ENCODE measurements at regions not wholly inside any gene's neighbourhood (a gene's known extent, or its start where the extent isn't known, plus 50 kb on each side); places are given as distances from the start of the nearest gene placed in this dataset.
"Not testable (repeated sequence)": the region's sequence is repeated elsewhere in the genome, so short reads cannot be mapped to it uniquely, and the experiment has no call there.

DNA sequence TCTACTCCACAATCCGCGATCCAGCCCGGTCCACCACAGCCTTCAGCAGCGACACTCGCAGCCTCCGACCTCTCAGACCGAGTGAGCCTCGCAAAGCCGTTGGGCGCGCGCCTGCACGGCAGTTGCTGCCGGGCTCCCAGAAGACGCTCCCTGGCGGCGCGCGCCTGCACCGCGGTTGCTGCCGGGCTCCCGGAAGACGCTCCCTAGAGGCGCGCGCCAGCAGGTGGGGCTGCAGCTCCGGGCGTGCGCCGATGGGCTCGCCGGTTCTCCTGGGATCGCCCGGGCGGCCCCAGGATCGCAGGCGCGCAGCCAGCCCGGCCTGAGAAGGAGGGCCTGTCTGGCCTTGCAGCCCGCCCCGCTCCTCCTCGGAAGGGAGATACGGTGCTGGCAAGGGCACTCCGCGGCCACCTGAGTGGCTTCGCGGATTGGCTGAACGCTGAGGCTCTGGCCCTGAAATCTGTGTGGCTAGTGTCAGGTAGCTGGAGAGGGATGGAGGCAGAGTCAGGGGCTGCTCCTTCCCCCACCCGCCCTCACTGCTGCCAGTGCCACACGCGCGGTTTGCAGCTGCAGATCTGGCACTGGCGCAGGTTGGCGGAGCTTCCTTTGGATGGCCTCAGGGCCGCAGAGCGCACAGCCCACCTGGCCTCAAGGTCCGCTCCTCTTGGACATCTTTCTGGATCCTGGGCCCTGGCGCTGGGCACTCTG lies 416.2 kb downstream of the FOXD4L4 start:
- TF ChIP-seq, protein P1, sequence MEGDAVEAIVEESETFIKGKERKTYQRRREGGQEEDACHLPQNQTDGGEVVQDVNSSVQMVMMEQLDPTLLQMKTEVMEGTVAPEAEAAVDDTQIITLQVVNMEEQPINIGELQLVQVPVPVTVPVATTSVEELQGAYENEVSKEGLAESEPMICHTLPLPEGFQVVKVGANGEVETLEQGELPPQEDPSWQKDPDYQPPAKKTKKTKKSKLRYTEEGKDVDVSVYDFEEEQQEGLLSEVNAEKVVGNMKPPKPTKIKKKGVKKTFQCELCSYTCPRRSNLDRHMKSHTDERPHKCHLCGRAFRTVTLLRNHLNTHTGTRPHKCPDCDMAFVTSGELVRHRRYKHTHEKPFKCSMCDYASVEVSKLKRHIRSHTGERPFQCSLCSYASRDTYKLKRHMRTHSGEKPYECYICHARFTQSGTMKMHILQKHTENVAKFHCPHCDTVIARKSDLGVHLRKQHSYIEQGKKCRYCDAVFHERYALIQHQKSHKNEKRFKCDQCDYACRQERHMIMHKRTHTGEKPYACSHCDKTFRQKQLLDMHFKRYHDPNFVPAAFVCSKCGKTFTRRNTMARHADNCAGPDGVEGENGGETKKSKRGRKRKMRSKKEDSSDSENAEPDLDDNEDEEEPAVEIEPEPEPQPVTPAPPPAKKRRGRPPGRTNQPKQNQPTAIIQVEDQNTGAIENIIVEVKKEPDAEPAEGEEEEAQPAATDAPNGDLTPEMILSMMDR (conservative IDR thresholded peaks at IDR 0.05; ENCODE audit: low read depth in 2 of 2), result peak; percentile 10 to 63; a peak in 2 of 4 replicates
- TF ChIP-seq JUNB (IDR thresholded peaks at IDR 0.05; ENCODE audit: unreplicated experiment); POLR2AphosphoS5 (IDR thresholded peaks at IDR 0.05; ENCODE audit: low read depth); EZH2 (IDR thresholded peaks at IDR 0.05; ENCODE audit: low read depth, unreplicated experiment); CREB1 (CRISPR knock-in tag; IDR thresholded peaks at IDR 0.05; ENCODE audit: low read depth); EZH2phosphoT487 (IDR thresholded peaks at IDR 0.05; ENCODE audit: unreplicated experiment); ZNF114 (CRISPR knock-in tag; IDR thresholded peaks at IDR 0.05); STAT1 (IDR thresholded peaks at IDR 0.05; ENCODE audit: unreplicated experiment); NANOG (IDR thresholded peaks at IDR 0.05; ENCODE audit: borderline replicate concordance); ZNF331 (CRISPR knock-in tag; IDR thresholded peaks at IDR 0.05; ENCODE audit: low read depth): not testable (repeated sequence)
- TF ChIP-seq, protein P2, sequence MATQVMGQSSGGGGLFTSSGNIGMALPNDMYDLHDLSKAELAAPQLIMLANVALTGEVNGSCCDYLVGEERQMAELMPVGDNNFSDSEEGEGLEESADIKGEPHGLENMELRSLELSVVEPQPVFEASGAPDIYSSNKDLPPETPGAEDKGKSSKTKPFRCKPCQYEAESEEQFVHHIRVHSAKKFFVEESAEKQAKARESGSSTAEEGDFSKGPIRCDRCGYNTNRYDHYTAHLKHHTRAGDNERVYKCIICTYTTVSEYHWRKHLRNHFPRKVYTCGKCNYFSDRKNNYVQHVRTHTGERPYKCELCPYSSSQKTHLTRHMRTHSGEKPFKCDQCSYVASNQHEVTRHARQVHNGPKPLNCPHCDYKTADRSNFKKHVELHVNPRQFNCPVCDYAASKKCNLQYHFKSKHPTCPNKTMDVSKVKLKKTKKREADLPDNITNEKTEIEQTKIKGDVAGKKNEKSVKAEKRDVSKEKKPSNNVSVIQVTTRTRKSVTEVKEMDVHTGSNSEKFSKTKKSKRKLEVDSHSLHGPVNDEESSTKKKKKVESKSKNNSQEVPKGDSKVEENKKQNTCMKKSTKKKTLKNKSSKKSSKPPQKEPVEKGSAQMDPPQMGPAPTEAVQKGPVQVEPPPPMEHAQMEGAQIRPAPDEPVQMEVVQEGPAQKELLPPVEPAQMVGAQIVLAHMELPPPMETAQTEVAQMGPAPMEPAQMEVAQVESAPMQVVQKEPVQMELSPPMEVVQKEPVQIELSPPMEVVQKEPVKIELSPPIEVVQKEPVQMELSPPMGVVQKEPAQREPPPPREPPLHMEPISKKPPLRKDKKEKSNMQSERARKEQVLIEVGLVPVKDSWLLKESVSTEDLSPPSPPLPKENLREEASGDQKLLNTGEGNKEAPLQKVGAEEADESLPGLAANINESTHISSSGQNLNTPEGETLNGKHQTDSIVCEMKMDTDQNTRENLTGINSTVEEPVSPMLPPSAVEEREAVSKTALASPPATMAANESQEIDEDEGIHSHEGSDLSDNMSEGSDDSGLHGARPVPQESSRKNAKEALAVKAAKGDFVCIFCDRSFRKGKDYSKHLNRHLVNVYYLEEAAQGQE (IDR thresholded peaks at IDR 0.05; ENCODE audit: unreplicated experiment), result not testable (repeated sequence)
- TF ChIP-seq, protein P3, sequence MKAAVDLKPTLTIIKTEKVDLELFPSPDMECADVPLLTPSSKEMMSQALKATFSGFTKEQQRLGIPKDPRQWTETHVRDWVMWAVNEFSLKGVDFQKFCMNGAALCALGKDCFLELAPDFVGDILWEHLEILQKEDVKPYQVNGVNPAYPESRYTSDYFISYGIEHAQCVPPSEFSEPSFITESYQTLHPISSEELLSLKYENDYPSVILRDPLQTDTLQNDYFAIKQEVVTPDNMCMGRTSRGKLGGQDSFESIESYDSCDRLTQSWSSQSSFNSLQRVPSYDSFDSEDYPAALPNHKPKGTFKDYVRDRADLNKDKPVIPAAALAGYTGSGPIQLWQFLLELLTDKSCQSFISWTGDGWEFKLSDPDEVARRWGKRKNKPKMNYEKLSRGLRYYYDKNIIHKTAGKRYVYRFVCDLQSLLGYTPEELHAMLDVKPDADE (IDR thresholded peaks at IDR 0.05), result not testable (repeated sequence)
- TF ChIP-seq, protein P4, sequence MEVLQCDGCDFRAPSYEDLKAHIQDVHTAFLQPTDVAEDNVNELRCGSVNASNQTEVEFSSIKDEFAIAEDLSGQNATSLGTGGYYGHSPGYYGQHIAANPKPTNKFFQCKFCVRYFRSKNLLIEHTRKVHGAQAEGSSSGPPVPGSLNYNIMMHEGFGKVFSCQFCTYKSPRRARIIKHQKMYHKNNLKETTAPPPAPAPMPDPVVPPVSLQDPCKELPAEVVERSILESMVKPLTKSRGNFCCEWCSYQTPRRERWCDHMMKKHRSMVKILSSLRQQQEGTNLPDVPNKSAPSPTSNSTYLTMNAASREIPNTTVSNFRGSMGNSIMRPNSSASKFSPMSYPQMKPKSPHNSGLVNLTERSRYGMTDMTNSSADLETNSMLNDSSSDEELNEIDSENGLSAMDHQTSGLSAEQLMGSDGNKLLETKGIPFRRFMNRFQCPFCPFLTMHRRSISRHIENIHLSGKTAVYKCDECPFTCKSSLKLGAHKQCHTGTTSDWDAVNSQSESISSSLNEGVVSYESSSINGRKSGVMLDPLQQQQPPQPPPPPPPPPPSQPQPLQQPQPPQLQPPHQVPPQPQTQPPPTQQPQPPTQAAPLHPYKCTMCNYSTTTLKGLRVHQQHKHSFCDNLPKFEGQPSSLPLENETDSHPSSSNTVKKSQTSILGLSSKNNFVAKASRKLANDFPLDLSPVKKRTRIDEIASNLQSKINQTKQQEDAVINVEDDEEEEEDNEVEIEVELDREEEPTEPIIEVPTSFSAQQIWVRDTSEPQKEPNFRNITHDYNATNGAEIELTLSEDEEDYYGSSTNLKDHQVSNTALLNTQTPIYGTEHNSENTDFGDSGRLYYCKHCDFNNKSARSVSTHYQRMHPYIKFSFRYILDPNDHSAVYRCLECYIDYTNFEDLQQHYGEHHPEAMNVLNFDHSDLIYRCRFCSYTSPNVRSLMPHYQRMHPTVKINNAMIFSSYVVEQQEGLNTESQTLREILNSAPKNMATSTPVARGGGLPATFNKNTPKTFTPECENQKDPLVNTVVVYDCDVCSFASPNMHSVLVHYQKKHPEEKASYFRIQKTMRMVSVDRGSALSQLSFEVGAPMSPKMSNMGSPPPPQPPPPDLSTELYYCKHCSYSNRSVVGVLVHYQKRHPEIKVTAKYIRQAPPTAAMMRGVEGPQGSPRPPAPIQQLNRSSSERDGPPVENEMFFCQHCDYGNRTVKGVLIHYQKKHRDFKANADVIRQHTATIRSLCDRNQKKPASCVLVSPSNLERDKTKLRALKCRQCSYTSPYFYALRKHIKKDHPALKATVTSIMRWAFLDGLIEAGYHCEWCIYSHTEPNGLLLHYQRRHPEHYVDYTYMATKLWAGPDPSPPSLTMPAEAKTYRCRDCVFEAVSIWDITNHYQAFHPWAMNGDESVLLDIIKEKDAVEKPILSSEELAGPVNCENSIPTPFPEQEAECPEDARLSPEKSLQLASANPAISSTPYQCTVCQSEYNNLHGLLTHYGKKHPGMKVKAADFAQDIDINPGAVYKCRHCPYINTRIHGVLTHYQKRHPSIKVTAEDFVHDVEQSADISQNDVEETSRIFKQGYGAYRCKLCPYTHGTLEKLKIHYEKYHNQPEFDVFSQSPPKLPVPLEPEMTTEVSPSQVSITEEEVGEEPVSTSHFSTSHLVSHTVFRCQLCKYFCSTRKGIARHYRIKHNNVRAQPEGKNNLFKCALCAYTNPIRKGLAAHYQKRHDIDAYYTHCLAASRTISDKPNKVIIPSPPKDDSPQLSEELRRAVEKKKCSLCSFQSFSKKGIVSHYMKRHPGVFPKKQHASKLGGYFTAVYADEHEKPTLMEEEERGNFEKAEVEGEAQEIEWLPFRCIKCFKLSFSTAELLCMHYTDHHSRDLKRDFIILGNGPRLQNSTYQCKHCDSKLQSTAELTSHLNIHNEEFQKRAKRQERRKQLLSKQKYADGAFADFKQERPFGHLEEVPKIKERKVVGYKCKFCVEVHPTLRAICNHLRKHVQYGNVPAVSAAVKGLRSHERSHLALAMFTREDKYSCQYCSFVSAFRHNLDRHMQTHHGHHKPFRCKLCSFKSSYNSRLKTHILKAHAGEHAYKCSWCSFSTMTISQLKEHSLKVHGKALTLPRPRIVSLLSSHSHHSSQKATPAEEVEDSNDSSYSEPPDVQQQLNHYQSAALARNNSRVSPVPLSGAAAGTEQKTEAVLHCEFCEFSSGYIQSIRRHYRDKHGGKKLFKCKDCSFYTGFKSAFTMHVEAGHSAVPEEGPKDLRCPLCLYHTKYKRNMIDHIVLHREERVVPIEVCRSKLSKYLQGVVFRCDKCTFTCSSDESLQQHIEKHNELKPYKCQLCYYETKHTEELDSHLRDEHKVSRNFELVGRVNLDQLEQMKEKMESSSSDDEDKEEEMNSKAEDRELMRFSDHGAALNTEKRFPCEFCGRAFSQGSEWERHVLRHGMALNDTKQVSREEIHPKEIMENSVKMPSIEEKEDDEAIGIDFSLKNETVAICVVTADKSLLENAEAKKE (CRISPR knock-in tag; IDR thresholded peaks at IDR 0.05), result not testable (repeated sequence)

All from GM23338 (cell line).